HK-2 (cell line): ENCODE measurements at regions not wholly inside any gene's neighbourhood (a gene's known extent, or its start where the extent isn't known, plus 50 kb on each side); places are given as distances from the start of the nearest gene placed in this dataset.
"Not testable (repeated sequence)": the region's sequence is repeated elsewhere in the genome, so short reads cannot be mapped to it uniquely, and the experiment has no call there.

Experiments used
- DNase-seq: peaks from one replicate; pipeline ENCODE4 v3.0.0-alpha.2; 2018; ENCODE audit not compliant: unreplicated experiment

GRCh38 chr3:15993660-15994059 lies 180.8 kb upstream of the GALNT15 start:
- DNase-seq, result not testable (repeated sequence)

- DNase-seq, result not testable (repeated sequence)
Observed at GRCh38 chr3:15996496-15996895, 178.0 kb upstream of the GALNT15 start.

- DNase-seq, result no peak
Observed at GRCh38 chr3:15997274-15997943, 177.1 kb upstream of the GALNT15 start.

GRCh38 chr3:15998911-15999310 lies 175.6 kb upstream of the GALNT15 start:
- DNase-seq, result no peak

GRCh38 chr3:16004812-16005211 lies 169.7 kb upstream of the GALNT15 start:
- DNase-seq, result no peak

DNA sequence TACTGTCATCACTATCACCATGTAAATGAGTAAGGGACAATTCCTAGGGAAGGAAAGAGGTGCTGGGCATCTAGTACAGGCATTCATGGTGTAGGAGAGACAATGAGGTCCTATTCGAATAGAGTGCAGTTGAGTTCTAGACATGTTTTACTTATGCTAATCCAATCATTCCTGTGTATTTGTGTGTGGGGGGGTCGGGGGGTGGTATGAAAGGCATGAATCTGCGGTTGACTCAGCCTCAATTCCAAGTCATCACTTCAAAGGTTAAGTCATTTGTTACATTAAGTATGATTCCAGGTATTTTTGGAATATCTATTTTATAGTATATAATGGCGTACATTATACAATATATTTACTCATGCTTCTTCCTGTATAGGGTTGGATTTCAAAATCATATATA lies 163.1 kb upstream of the GALNT15 start:
- no peak for DNase-seq

GRCh38 chr3:16012086-16012485 lies 162.4 kb upstream of the GALNT15 start:
- DNase-seq, result no peak

- DNase-seq, result no peak
Observed at GRCh38 chr3:16013568-16013967, 160.9 kb upstream of the GALNT15 start.

GRCh38 chr3:16021801-16022200 lies 152.7 kb upstream of the GALNT15 start:
- DNase-seq, result not testable (repeated sequence)

DNA sequence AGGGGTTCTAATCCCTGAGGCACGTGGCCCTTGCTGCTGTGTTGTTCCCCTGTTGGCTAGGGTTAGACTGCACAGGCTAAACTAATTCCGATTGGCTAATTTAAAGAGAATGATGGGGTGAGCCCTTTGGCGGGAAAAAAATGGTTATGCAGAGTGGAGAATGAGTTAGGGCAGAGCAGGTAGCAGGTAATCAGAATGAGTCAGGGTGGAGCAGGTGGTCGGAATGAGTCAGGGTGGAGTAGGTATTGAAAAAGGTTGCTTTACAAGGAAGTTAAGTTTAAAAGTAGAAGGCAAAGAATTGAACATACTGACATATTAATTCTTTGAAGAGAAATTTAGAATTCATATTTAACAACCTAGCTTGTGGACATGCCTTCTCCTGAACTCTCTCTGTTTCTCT lies 150.6 kb upstream of the GALNT15 start:
- DNase-seq, result not testable (repeated sequence)

DNA sequence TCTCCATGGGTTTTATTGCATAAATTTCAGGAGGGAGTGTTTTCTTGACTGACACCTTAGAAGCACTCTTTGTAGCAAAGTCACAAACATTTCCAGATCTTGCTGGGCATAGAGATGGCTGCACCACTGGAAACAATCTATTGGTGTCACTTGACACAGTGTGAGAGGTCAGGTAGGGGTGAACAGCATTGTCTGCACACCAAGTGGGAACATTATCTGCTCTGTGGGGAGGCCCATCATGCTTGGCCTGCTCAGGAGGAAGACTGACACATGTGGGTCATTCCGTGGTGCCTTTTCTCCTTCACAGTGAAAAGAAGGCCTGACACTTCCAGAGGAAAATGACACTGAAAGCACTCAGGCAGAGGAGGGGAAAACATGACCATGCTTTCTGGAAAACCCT lies 149.9 kb upstream of the GALNT15 start:
- DNase-seq, result no peak

- no peak for DNase-seq
Observed at GRCh38 chr3:16026753-16027152, 147.7 kb upstream of the GALNT15 start.

DNA sequence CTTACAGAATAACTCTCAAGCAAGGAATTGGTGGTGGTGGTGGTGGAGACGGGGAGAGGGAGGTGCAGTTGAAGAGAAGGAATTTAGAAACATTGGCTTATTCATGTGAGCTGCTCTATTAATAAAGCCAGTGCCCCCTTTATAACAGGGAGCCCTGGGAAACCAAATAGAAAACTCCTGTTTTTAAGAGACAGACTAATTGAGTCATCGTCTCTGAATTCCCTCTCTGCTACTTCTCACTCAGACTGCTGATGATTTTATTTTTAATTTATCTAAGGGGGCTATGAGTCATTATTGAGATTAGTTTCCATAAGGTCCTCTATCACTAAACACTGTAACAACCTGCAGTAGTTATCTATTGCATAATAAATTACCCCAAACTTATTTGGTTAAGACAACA lies 145.9 kb upstream of the GALNT15 start:
- no peak for DNase-seq

DNA sequence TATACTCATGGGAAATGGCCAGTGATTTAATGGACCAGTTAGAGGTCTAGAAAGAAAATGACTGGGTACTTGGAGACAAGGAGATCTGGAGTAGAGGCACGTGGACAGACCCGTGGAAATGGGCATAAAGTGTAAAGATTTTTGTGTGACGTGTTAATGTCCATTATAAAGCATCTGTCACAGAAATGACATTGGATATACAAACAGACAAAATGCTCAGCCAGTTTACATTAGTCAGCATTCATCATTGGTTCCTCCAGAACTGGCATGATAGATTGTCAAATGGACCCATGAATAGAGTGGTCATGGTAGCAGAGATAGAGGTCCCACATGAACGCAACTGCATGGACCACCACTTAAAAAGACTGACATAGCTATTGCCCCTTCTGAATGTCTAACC lies 144.1 kb upstream of the GALNT15 start:
- no peak for DNase-seq

DNA sequence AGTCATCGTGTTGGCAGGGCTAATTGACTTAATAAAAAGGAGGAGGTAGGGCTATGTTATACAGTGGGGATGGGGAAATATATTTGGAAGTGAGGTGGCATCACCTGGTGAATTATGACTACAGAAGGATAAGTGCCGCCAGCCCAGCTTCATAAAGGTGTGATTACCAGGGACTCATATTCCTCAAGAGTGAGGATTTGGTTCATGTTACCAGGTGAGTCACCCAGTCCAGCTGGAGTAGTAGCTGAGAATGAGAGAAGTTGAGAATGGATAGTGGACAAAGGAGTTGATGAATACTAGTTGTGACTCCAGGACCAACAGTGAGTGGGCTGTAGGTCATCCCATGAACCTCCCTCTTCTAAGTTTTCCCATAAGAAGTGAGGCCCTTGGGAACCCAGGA lies 143.0 kb upstream of the GALNT15 start:
- no peak for DNase-seq

DNA sequence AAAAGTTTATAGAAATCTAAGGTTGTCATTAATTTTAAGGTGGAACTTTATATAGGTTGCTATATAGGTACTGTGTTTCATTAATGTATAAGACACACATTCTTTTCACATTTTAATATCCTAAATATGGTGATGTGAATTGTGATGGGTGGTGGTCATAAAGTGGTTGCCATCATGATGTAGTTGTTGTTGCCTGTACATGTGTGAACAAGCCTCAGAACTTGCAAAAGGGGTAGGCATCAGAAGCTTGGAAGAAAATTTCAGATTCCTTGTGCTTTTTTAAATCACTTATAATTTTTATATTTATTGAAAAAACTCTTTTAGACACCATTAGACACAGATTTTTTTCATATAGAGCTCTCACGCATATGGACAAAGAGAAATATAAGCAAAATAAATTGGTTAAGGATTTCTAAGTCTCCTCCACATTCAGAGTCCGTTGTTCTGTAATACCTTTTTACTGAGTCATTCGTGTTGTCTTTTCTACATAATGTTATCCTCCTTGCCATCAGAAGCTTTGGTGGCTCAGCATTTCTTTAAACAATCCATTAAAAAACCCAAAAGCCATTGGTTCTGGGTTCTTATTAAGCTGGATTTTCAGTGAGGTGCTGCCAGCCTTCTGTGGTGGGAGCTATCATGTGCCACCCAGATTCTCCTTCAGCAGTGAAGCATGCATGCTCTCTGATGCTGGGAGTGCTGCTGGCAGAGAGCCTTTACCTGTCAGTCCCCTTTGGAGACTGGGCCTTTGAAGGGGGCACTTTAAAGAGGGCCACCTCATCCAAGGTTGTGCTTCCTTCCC lies 140.4 kb upstream of the GALNT15 start:
- DNase-seq, result no peak

- no peak for DNase-seq
Observed at GRCh38 chr3:16040991-16041390, 133.5 kb upstream of the GALNT15 start.

- DNase-seq, result peak; percentile 22
Observed at GRCh38 chr3:16048435-16049318, 125.8 kb upstream of the GALNT15 start.

- DNase-seq, result no peak
Observed at GRCh38 chr3:16050641-16051467, 123.6 kb upstream of the GALNT15 start.

DNA sequence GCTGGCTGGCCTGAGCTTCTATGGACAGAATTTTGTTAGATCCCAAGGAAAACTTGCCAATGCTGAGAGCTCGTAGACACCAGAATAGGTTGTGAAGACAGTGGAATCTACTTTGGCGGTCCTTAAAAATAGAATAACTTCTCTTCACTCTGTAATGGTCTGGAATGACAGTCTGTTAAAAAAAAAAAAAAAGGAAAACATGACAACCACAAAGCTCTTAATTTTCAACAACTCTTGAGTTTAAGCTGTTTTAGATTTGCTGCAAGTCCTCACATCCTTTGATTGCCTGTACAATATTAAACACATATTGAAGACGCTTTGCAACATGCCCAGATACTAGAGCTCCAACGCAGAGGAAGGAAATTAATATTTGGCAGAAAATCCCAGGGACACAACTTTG lies 122.8 kb upstream of the GALNT15 start:
- no peak for DNase-seq

GRCh38 chr3:16052964-16053363 lies 121.5 kb upstream of the GALNT15 start:
- DNase-seq, result no peak

DNA sequence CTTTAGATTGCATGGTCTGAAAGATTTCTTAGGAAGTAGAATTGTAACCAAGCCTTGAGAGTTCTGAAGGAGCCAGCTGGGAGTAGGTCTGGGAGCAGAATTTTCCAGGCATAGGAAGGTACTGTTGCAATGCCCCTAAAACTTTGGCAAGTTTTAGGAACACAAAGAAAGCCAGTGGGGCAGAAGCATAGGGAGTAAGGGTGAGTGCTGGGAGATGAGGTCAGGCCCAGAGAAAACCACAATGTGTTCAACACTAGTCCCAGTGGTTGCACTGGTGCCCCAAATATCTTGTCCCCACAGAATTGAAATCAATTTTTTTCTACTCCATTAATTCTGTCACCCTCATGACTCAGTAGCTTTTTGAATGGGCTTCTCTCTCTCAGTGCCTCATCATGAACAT lies 120.7 kb upstream of the GALNT15 start:
- DNase-seq, result no peak
